ENCODE measurements at regions not wholly inside any gene's neighbourhood (a gene's known extent, or its start where the extent isn't known, plus 50 kb on each side); places are given as distances from the start of the nearest gene placed in this dataset.

DNA sequence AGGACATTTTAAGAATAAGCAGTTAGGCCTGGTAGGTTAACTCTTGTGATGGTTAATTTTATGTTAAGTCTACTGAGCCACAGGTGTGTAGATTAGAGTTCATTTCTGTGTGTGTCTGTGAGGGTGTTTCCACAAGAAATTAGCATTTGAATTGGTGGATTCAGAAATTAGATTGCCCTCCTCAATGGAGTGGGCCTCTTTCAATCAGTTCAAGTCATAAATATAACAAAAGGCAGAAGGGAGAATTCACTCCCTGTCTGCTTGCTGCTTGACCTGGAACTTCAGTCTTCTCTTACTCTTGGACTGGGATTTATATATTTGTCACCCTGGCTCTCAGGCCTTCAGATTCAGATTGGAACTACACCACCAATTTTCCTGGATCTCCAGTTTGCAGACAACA is 55.3 kb upstream of the POM121L12 start:
- no peak overlapping the region for H3K4me2 ChIP-seq
- H3K4me1 ChIP-seq = no peaks in the 10 kb centered on the region
- no peaks in the 10 kb centered on the region for H4K20me1 ChIP-seq
- H3K9me3 ChIP-seq = peaks cover 14% of the 10 kb centered on the region
- TF ChIP-seq Cebpa-rat (IDR thresholded peaks at IDR 0.05) = no peak
- no peaks in the 10 kb centered on the region for H3K36me3 ChIP-seq
- H3K27ac ChIP-seq = no peak overlapping the region
- no peak overlapping the region for H3K4me3 ChIP-seq
- no peaks in the 10 kb centered on the region for H3K27me3 ChIP-seq
- no peak overlapping the region for H3K9ac ChIP-seq

DNA sequence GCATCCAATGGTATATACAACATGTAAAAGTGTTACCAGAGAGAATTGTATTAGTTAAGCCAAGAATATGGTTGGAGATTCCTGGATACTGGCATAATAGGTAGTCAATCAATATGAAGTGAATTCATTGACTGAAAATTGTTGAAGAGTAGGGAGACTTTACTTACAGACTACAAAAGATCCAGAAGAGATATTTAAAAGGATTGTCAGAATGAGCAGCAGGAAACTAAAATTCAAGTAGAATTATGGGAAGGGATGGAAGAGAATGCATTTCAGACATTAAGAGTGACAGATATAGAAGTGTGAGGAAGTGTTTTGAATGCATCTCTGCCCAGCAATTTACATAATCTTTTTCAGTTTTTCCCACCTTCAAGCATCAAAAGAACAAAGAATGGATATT is 62.3 kb upstream of the POM121L12 start:
- Histone ChIP-seq H3K4me3 (no peak overlapping the region), H3K9ac (no peak overlapping the region), H3K4me2 (no peak overlapping the region), H3K27ac (no peak overlapping the region), H3K36me3 (no peaks in the 10 kb centered on the region), H3K4me1 (no peaks in the 10 kb centered on the region), H3K27me3 (no peaks in the 10 kb centered on the region), H3K9me3 (no peaks in the 10 kb centered on the region), H4K20me1 (no peaks in the 10 kb centered on the region)
- TF ChIP-seq Cebpa-rat (IDR thresholded peaks at IDR 0.05) = no peak

DNA sequence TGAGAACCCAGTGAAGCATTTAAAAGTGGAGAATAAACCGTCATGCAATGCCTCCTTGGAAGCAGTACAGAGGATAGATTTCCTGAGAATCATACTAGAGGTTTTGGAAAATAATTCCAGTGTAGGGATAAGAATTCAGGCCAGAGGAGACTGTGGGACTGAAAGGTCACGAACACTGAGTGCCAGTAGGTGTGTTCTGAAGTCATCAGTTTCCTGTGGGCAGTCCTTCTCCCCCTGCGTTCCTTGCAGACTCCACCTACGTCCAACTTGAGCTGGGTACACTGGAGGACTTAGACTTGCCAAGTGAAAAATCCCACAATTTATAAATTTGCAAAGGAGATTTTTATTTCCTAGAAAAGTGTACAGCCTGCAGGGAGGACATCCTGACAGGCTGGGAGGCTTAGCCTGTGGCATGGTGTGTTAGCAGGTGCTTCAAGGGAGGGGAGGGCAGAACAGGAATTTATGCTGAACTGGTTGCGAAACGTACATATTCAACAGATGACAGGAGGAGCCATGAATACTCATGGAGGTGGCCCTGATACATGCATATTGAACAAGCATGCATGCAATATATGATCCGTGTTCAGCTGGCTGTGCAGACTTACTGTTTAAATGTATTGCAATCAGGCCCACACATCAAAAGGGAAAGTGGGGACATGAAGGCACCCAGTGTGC is 72.9 kb upstream of the POM121L12 start:
- no peak overlapping the region for H3K27ac ChIP-seq
- no peak for TF ChIP-seq Cebpa-rat (IDR thresholded peaks at IDR 0.05)
- no peak overlapping the region for H3K9ac ChIP-seq
- H3K4me2 ChIP-seq = no peak overlapping the region
- H3K4me3 ChIP-seq = no peak overlapping the region
- H3K9me3 ChIP-seq = no peaks in the 10 kb centered on the region
- H3K36me3 ChIP-seq = no peaks in the 10 kb centered on the region
- no peaks in the 10 kb centered on the region for H4K20me1 ChIP-seq
- no peaks in the 10 kb centered on the region for H3K4me1 ChIP-seq
- H3K27me3 ChIP-seq = no peaks in the 10 kb centered on the region

DNA sequence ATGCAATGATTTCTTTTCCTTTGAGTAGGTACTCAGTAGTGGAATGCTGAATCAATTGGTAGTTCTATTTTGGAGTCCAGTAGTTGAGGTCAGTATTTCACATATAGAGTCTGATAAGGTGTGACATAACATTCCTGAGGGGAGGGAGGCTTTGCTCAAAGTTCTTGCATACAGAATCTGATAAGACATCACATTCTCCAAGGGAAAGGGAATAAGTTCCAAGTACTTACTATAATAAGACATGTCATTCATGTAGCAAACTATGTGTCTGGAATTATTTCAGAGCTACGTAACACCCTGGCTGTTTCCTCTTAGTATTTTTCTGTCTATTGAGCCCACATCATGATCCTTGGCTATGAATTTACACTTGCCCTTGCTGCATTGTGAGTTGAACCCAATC is 74.3 kb upstream of the POM121L12 start:
- H3K4me3 ChIP-seq = no peak overlapping the region
- no peak for TF ChIP-seq Cebpa-rat (IDR thresholded peaks at IDR 0.05)
- H3K27me3 ChIP-seq = no peaks in the 10 kb centered on the region
- H3K36me3 ChIP-seq = no peaks in the 10 kb centered on the region
- H3K4me1 ChIP-seq = no peaks in the 10 kb centered on the region
- H3K4me2 ChIP-seq = no peak overlapping the region
- no peaks in the 10 kb centered on the region for H4K20me1 ChIP-seq
- H3K27ac ChIP-seq = no peak overlapping the region
- H3K9me3 ChIP-seq = no peaks in the 10 kb centered on the region
- no peak overlapping the region for H3K9ac ChIP-seq

DNA sequence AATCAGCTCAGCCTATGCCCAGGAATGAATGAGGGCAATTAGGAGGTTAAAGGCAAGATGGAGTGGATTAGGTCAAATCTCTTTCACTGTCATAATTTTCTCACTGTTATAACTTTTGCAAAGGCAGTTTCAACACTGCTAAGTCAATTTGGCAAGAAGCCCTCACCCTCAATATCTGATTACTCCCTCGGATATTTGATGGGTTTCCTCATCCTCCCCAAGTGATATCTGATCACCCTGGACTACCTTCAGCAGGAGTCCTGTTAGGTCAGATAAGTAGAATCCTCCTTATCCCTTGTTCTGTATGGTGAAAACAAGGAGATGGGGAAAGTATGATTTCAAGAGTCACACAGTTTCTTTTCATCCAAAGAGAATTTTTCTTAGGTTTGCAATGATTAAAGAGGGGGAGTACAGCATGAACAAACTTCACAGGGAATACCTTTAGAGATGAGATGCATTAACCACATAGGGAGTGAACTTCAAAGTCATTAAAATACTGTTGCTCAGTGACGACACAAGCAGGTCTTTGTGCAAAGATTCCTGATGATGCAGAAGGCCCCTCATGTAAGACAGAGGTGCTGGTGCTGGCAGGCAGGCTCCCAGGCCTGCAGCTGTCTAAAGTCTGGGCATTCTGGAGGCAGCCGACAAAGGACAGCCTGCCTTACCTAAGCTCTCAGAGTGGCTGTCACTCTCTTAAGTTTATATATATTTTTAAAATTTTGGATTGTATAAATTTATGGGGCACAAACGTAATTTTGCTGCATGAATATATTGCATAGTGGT is 75.4 kb upstream of the POM121L12 start:
- no peak for TF ChIP-seq Cebpa-rat (IDR thresholded peaks at IDR 0.05)
- Histone ChIP-seq H3K4me2 (no peak overlapping the region), H3K27ac (no peak overlapping the region), H3K4me3 (no peak overlapping the region), H3K36me3 (no peaks in the 10 kb centered on the region), H3K9me3 (no peaks in the 10 kb centered on the region), H3K9ac (no peak overlapping the region), H3K4me1 (no peaks in the 10 kb centered on the region), H4K20me1 (no peaks in the 10 kb centered on the region), H3K27me3 (no peaks in the 10 kb centered on the region)

DNA sequence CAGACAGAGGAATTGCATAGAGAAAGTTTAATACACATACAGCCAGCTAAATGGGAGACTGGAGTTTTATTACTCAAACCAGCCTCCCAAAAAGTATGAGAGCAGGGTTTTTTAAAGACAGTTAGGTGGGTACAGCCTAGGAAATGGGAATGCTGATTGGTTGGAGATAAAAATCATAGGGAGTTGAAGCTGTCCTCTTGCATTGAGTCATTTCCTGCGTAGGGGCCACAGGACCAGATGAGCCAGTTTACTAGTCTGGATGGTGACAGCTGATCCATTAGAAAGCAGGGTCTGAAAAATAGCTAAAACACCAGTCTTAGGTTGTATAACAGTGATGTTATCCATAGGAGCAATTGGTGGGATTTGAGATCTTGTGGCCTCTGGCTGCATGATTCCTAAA is 76.1 kb upstream of the POM121L12 start:
- Histone ChIP-seq H3K27me3 (no peaks in the 10 kb centered on the region), H3K36me3 (no peaks in the 10 kb centered on the region), H3K9ac (no peak overlapping the region), H4K20me1 (no peaks in the 10 kb centered on the region), H3K4me1 (no peaks in the 10 kb centered on the region), H3K4me2 (no peak overlapping the region), H3K9me3 (no peaks in the 10 kb centered on the region), H3K4me3 (no peak overlapping the region), H3K27ac (no peak overlapping the region)
- TF ChIP-seq Cebpa-rat (IDR thresholded peaks at IDR 0.05) = no peak

DNA sequence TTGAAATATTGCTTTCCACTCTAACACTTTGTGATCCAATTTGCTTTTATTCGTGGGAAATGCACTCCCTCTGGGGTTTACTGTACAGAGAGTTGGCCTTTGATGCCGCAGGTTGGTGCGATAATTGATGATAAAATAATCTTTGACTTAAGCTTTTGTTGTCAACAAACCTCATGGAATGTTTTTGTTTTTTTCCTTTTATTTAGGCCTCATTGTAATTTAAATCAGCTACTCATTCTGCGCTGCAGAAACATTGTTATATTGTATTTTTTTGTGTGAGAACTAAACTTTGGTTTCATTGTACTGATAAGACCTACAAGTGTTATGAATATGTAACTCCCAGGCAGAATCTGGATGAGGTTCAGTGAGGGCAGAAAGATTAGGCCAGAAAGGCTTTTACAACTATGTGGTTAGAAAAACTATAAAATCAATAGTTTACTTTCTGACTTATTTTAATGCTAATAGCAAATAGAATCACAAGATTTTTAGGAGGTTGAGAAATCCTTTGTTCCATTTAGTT is 76.8 kb upstream of the POM121L12 start:
- no peak overlapping the region for H3K27ac ChIP-seq
- no peak overlapping the region for H3K4me3 ChIP-seq
- H3K27me3 ChIP-seq = no peaks in the 10 kb centered on the region
- no peak overlapping the region for H3K4me2 ChIP-seq
- no peaks in the 10 kb centered on the region for H3K36me3 ChIP-seq
- no peaks in the 10 kb centered on the region for H3K4me1 ChIP-seq
- H3K9me3 ChIP-seq = no peaks in the 10 kb centered on the region
- no peak for TF ChIP-seq Cebpa-rat (IDR thresholded peaks at IDR 0.05)
- no peak overlapping the region for H3K9ac ChIP-seq
- H4K20me1 ChIP-seq = no peaks in the 10 kb centered on the region

DNA sequence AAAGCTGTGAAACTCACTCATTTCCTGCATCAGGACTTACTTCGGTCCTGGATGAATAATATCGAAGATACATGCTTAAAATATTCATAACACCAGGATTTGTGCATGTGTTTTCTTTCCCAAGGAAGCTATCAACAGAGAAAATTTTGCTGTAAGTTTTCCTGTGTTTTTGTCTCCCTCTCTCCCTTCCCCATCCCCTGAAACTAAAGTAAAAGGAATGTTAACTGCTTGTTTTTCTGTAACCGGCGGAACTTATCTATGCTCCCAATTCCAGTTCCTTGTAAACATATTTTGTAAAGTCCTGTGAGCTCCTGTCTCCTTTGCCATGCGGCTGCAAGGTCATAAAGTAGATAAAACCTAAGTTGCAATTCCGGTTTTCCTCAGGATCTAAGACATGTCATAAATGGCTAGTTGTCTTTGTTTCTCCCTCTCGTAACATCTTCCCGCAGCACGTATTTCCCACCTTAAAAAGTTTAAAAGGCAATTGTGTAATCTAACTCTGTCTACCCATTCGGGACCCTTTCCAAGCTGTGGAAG is 79.0 kb upstream of the POM121L12 start:
- Histone ChIP-seq H4K20me1 (no peaks in the 10 kb centered on the region), H3K27me3 (no peaks in the 10 kb centered on the region), H3K4me2 (no peak overlapping the region), H3K9me3 (no peaks in the 10 kb centered on the region), H3K4me1 (no peaks in the 10 kb centered on the region), H3K36me3 (no peaks in the 10 kb centered on the region), H3K27ac (no peak overlapping the region), H3K4me3 (no peak overlapping the region), H3K9ac (no peak overlapping the region)
- no peak for TF ChIP-seq Cebpa-rat (IDR thresholded peaks at IDR 0.05)

DNA sequence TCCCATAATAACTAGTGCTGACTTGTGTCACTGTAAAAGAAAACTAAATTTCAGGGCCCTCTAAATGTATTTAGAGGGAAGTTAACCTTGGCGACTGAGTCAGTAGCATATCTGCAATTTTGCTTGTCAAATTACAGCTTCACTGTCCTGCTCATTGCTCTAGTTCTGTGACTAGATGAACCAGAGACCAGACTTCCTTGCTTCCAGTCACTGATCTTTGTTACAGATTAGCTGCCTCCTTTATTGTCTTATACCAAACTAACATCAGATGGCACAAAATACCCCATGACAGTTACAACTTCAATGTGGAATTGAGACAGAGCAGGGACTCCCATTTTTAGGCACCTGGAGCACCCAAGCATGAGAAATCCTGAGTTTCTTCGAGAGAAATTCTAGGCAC is 79.9 kb upstream of the POM121L12 start:
- H3K9ac ChIP-seq = no peak overlapping the region
- no peak overlapping the region for H3K4me2 ChIP-seq
- no peak overlapping the region for H3K27ac ChIP-seq
- H3K4me1 ChIP-seq = no peaks in the 10 kb centered on the region
- no peak for TF ChIP-seq Cebpa-rat (IDR thresholded peaks at IDR 0.05)
- no peaks in the 10 kb centered on the region for H3K36me3 ChIP-seq
- H3K27me3 ChIP-seq = no peaks in the 10 kb centered on the region
- no peaks in the 10 kb centered on the region for H3K9me3 ChIP-seq
- no peaks in the 10 kb centered on the region for H4K20me1 ChIP-seq
- no peak overlapping the region for H3K4me3 ChIP-seq

DNA sequence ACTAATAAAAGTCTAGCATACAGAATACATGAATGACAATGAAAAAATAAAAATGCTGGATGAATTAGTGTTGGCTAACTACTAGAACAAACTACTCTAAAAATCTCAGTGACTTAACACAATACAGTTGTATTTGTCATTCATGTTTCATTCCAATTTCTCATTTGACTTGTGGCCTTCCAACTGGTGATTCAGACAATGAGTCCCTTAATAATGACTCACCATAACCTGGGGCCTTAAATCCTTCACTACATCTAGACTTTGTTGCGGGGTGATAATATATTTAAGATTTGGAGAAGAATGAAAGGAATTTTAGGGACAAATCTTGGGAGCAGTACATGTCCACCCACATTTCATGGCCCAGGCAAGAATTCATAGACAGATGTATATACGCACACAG is 90.5 kb upstream of the POM121L12 start:
- Histone ChIP-seq H3K9ac (no peak overlapping the region), H3K4me1 (no peaks in the 10 kb centered on the region), H3K27me3 (no peaks in the 10 kb centered on the region), H3K9me3 (no peaks in the 10 kb centered on the region), H4K20me1 (no peaks in the 10 kb centered on the region), H3K36me3 (no peaks in the 10 kb centered on the region), H3K4me2 (no peak overlapping the region), H3K27ac (no peak overlapping the region), H3K4me3 (no peak overlapping the region)
- TF ChIP-seq Cebpa-rat (IDR thresholded peaks at IDR 0.05) = no peak
